Testis (tissue), 2 donors: ENCODE measurements at regions not wholly inside any gene's neighbourhood (a gene's known extent, or its start where the extent isn't known, plus 50 kb on each side); places are given as distances from the start of the nearest gene placed in this dataset.

Source experiments
- CTCF ChIP-seq, 3 experiments: fragments of 450-650 bp in 2 of 3; fragments of 200-600 bp in 1 of 3; sonication (generic) in 1 of 3; IDR thresholded peaks; one replicate each; pipeline ENCODE4 v1.5.1; 2016 to 2019; ENCODE audit warnings: antibody characterized with exemption in 3 of 3, mild to moderate bottlenecking in 2 of 3, moderate library complexity in 1 of 3
- POLR2A ChIP-seq: fragments of 450-650 bp; IDR thresholded peaks from one replicate; pipeline ENCODE4 v1.6.1; 2017; ENCODE audit warnings: antibody characterized with exemption, mild to moderate bottlenecking, moderate library complexity

- TF ChIP-seq CTCF (IDR thresholded peaks at IDR 0.05) (no peak), POLR2A (no peak)
Observed at GRCh38 chr1:9452516-9453140, 86.6 kb upstream of the SLC25A33 start.
